NCI-H2107 (cell line): ENCODE measurements at regions not wholly inside any gene's neighbourhood (a gene's known extent, or its start where the extent isn't known, plus 50 kb on each side); places are given as distances from the start of the nearest gene placed in this dataset.
"Not testable (repeated sequence)": the region's sequence is repeated elsewhere in the genome, so short reads cannot be mapped to it uniquely, and the experiment has no call there.

Experiments
- DNase-seq: peaks from one replicate; lab custom pipeline; 2025; lab: John Stamatoyannopoulos, UW

GRCh38 chr14:86363576-86363975, 833.6 kb downstream of the FLRT2 start:
- no peak for DNase-seq

- no peak for DNase-seq
Observed at GRCh38 chr14:86363047-86363446, 833.1 kb downstream of the FLRT2 start.

GRCh38 chr14:86357876-86358275, 827.9 kb downstream of the FLRT2 start:
- peak; percentile 80 for DNase-seq

- DNase-seq = no peak
Observed at GRCh38 chr14:86357119-86357518, 827.2 kb downstream of the FLRT2 start.

- no peak for DNase-seq
Observed at GRCh38 chr14:86346818-86347384, 817.0 kb downstream of the FLRT2 start.

GRCh38 chr14:86334355-86334754, 804.4 kb downstream of the FLRT2 start:
- no peak for DNase-seq

- DNase-seq = no peak
Observed at GRCh38 chr14:86333493-86333892, 803.5 kb downstream of the FLRT2 start.

- DNase-seq = no peak
Observed at GRCh38 chr14:86331341-86331740, 801.4 kb downstream of the FLRT2 start.

- peak; percentile 11 for DNase-seq
Observed at GRCh38 chr14:86321151-86321550, 791.2 kb downstream of the FLRT2 start.

GRCh38 chr14:86312154-86312665, 782.3 kb downstream of the FLRT2 start:
- DNase-seq = not testable (repeated sequence)

- DNase-seq = no peak
Observed at GRCh38 chr14:86311151-86311550, 781.2 kb downstream of the FLRT2 start.

- DNase-seq = no peak
Observed at GRCh38 chr14:86310611-86311010, 780.7 kb downstream of the FLRT2 start.

GRCh38 chr14:86310148-86310547, 780.2 kb downstream of the FLRT2 start:
- no peak for DNase-seq

- DNase-seq = no peak
Observed at GRCh38 chr14:86305058-86305457, 775.1 kb downstream of the FLRT2 start.

- DNase-seq = no peak
Observed at GRCh38 chr14:86299994-86300393, 770.0 kb downstream of the FLRT2 start.

GRCh38 chr14:86296173-86296572, 766.2 kb downstream of the FLRT2 start:
- peak; percentile 93 for DNase-seq

GRCh38 chr14:86288336-86288735, 758.4 kb downstream of the FLRT2 start:
- no peak for DNase-seq

GRCh38 chr14:86279405-86279804, 749.5 kb downstream of the FLRT2 start:
- DNase-seq = no peak

- DNase-seq = no peak
Observed at GRCh38 chr14:86257973-86258372, 728.0 kb downstream of the FLRT2 start.

GRCh38 chr14:86243158-86243557, 713.2 kb downstream of the FLRT2 start:
- no peak for DNase-seq

GRCh38 chr14:86237733-86238132, 707.8 kb downstream of the FLRT2 start:
- DNase-seq = no peak

- DNase-seq = no peak
Observed at GRCh38 chr14:86221755-86222154, 691.8 kb downstream of the FLRT2 start.

- no peak for DNase-seq
Observed at GRCh38 chr14:86221000-86221399, 691.1 kb downstream of the FLRT2 start.

- no peak for DNase-seq
Observed at GRCh38 chr14:86217523-86217922, 687.6 kb downstream of the FLRT2 start.
